MCF 10A (cell line): ENCODE measurements at regions not wholly inside any gene's neighbourhood (a gene's known extent, or its start where the extent isn't known, plus 50 kb on each side); places are given as distances from the start of the nearest gene placed in this dataset.
"Not testable (repeated sequence)": the region's sequence is repeated elsewhere in the genome, so short reads cannot be mapped to it uniquely, and the experiment has no call there.

ENCODE experiments used
- BruUV-seq: library from RNA; stranded (reverse); fragments of 400-500 nt; replicated peaks from 2 replicates; lab custom pipeline; 2021; lab: Mats Ljungman, UMichigan
- CTCF ChIA-PET: fragments of 300-600 bp; sonication (Branson Sonifier 250); formaldehyde crosslinking; extraction: SDS; loops from one replicate; lab custom pipeline; 2021; ENCODE audit warnings: antibody characterized with exemption, inconsistent platforms; lab: Yijun Ruan, JAX
- POLR2A ChIA-PET: fragments of 300-600, 350-650 bp; sonication (Branson Sonifier 250); formaldehyde crosslinking; extraction: SDS; loops from one replicate; lab custom pipeline; 2020; ENCODE audit warnings: antibody characterized with exemption, inconsistent platforms; lab: Yijun Ruan, JAX
- DNase-seq: peaks from one replicate; pipeline ENCODE4 v3.0.0-alpha.2; 2018; ENCODE audit not compliant: unreplicated experiment
- H3K27ac Mint-ChIP-seq: one replicate; pipeline ENCODE4 v1.8.0; 2022; ENCODE audit warnings: mild to moderate bottlenecking, low read depth, mixed read lengths; ENCODE audit not compliant: unreplicated experiment
- H3K27me3 Mint-ChIP-seq: one replicate; pipeline ENCODE4 v1.8.0; 2022; ENCODE audit warnings: mixed read lengths; ENCODE audit not compliant: insufficient read depth, unreplicated experiment
- H3K36me3 Mint-ChIP-seq: one replicate; pipeline ENCODE4 v1.8.0; 2022; ENCODE audit warnings: mild to moderate bottlenecking, moderate library complexity, mixed read lengths; ENCODE audit not compliant: insufficient read depth, unreplicated experiment
- H3K4me1 Mint-ChIP-seq: one replicate; pipeline ENCODE4 v1.8.0; 2022; ENCODE audit warnings: mixed read lengths; ENCODE audit not compliant: insufficient read depth, unreplicated experiment
- H3K4me3 Mint-ChIP-seq: one replicate; pipeline ENCODE4 v1.8.0; 2022; ENCODE audit warnings: mild to moderate bottlenecking, moderate library complexity, mixed read lengths; ENCODE audit not compliant: unreplicated experiment
- H3K9me3 Mint-ChIP-seq: one replicate; pipeline ENCODE4 v1.8.0; 2022; ENCODE audit warnings: mixed read lengths; ENCODE audit not compliant: unreplicated experiment
- CTCF ChIP-seq: fragments of 200-600 bp; IDR thresholded peaks from one replicate; pipeline ENCODE4 v1.8.0; 2022; ENCODE audit warnings: antibody characterized with exemption, mild to moderate bottlenecking; ENCODE audit not compliant: unreplicated experiment
- intact Hi-C: fragments of 100-400 bp; cut with micrococcal nuclease; formaldehyde crosslinking; loops from 2 replicates; pipeline ENCODE4 v1.14.1; 2022

GRCh38 chrX:138255373-138255772 is 456.1 kb downstream of the FGF13 start:
- POLR2A ChIA-PET = no interaction called here
- DNase-seq = no peak

GRCh38 chrX:138264095-138264494 is 447.4 kb downstream of the FGF13 start:
- CTCF ChIA-PET = interaction anchor here (0.6 kb wide), 1 partner anchor 73 kb away, joined by 3 read pairs; no protein-coding TSS in a partner anchor
- H3K36me3 Mint-ChIP-seq, POLR2A ChIA-PET, H3K4me3 Mint-ChIP-seq, intact Hi-C loops, BruUV-seq, H3K27me3 Mint-ChIP-seq, H3K27ac Mint-ChIP-seq, DNase-seq, H3K4me1 Mint-ChIP-seq: not testable (repeated sequence)
- peaks cover 44% of the 10 kb centered on the region for H3K9me3 Mint-ChIP-seq

More at GRCh38 chrX:138255373-138255772, 456.1 kb downstream of the FGF13 start:
- no peak for TF ChIP-seq CTCF
- no peaks in the 10 kb centered on the region for H3K27me3 Mint-ChIP-seq
- H3K4me1 Mint-ChIP-seq = no peaks in the 10 kb centered on the region
- no peaks in the 10 kb centered on the region for H3K36me3 Mint-ChIP-seq
- no peak overlapping the region for H3K27ac Mint-ChIP-seq
- H3K4me3 Mint-ChIP-seq = no peak overlapping the region
- BruUV-seq = no TSS peak
- CTCF ChIA-PET = no interaction called here
- H3K9me3 Mint-ChIP-seq = peaks cover 36% of the 10 kb centered on the region
- intact Hi-C loops = no loop called here

GRCh38 chrX:138270931-138271330 is 440.6 kb downstream of the FGF13 start:
- H3K4me3 Mint-ChIP-seq = no peak overlapping the region
- H3K4me1 Mint-ChIP-seq = no peaks in the 10 kb centered on the region
- H3K27me3 Mint-ChIP-seq = no peaks in the 10 kb centered on the region
- POLR2A ChIA-PET = no interaction called here
- BruUV-seq = no TSS peak
- CTCF ChIA-PET = interaction anchor here (1.9 kb wide), 1 partner anchor 80 kb away, joined by 4 read pairs; no protein-coding TSS in a partner anchor
- intact Hi-C loops = no loop called here
- H3K36me3 Mint-ChIP-seq = no peaks in the 10 kb centered on the region
- peaks cover 47% of the 10 kb centered on the region for H3K9me3 Mint-ChIP-seq
- H3K27ac Mint-ChIP-seq = no peak overlapping the region
- no peak for DNase-seq
- TF ChIP-seq CTCF = no peak

- H3K27ac Mint-ChIP-seq, CTCF ChIA-PET, H3K27me3 Mint-ChIP-seq, BruUV-seq, H3K36me3 Mint-ChIP-seq, H3K4me1 Mint-ChIP-seq, DNase-seq, intact Hi-C loops, POLR2A ChIA-PET, H3K4me3 Mint-ChIP-seq: not testable (repeated sequence)
- H3K9me3 Mint-ChIP-seq = peaks cover 15% of the 10 kb centered on the region
Observed at GRCh38 chrX:138282598-138283150, 428.8 kb downstream of the FGF13 start.

- Mint-ChIP-seq H3K4me1 (no peaks in the 10 kb centered on the region), H3K9me3 (peaks cover 24% of the 10 kb centered on the region), H3K36me3 (no peaks in the 10 kb centered on the region), H3K4me3 (no peak overlapping the region), H3K27ac (no peak overlapping the region), H3K27me3 (no peaks in the 10 kb centered on the region)
- ChIA-PET POLR2A (no interaction called here), CTCF (interaction anchor here (0.8 to 1.7 kb wide), 3 partner anchors 11 to 194 kb away, joined by 3 to 5 read pairs (median 3); no protein-coding TSS in a partner anchor)
- no peak for TF ChIP-seq CTCF
- BruUV-seq = no TSS peak
- intact Hi-C loops = no loop called here
- peak; percentile 1 for DNase-seq
Observed at GRCh38 chrX:138287205-138287877, 424.2 kb downstream of the FGF13 start.
